Activated B cell treated with CpG ODN at 0.5 μM for 24 hours (primary cell): ENCODE measurements at regions not wholly inside any gene's neighbourhood (a gene's known extent, or its start where the extent isn't known, plus 50 kb on each side); places are given as distances from the start of the nearest gene placed in this dataset.

Experiments
- ATAC-seq: fragments of 200-7000 bp; cut with Tn5 transposase; one replicate; pipeline ENCODE4 v1.10.0; 2021; ENCODE audit warnings: low read depth, mild to moderate bottlenecking, moderate library complexity
- CTCF ChIA-PET: fragments of 350-600 bp; sonication (Branson Sonifier 250); formaldehyde crosslinking; loops from one replicate; lab custom pipeline; 2021; ENCODE audit warnings: antibody characterized with exemption; lab: Charles Lee
- POLR2A ChIA-PET: fragments of 350-600 bp; sonication (Branson Sonifier 250); formaldehyde crosslinking; loops from one replicate; lab custom pipeline; 2021; ENCODE audit warnings: antibody characterized with exemption; lab: Charles Lee
- DNase-seq: peaks from one replicate; pipeline ENCODE4 v3.0.0; 2022
- H3K27ac Mint-ChIP-seq: one replicate; pipeline ENCODE4 v1.8.0; 2020; ENCODE audit warnings: mixed read lengths
- H3K27me3 Mint-ChIP-seq: one replicate; pipeline ENCODE4 v1.8.0; 2021; ENCODE audit warnings: mixed read lengths
- H3K36me3 Mint-ChIP-seq: one replicate; pipeline ENCODE4 v1.8.0; 2021; ENCODE audit warnings: low read depth, mixed read lengths
- H3K4me1 Mint-ChIP-seq: one replicate; pipeline ENCODE4 v1.8.0; 2021; ENCODE audit warnings: mixed read lengths
- H3K4me3 Mint-ChIP-seq: one replicate; pipeline ENCODE4 v1.8.0; 2020; ENCODE audit warnings: mild to moderate bottlenecking, mixed read lengths
- H3K9me3 Mint-ChIP-seq: one replicate; pipeline ENCODE4 v1.8.0; 2020; ENCODE audit warnings: mixed read lengths
- CTCF ChIP-seq: fragments of 200-600 bp; IDR thresholded peaks from one replicate; pipeline ENCODE4 v1.8.0; 2022; ENCODE audit warnings: antibody characterized with exemption, mild to moderate bottlenecking
- intact Hi-C: fragments of 100-400 bp; cut with micrococcal nuclease; formaldehyde crosslinking; loops from one replicate; pipeline ENCODE4 v1.15.1; 2024

GRCh38 chr10:113316506-113316905 is 236.3 kb upstream of the HABP2 start:
- Mint-ChIP-seq H3K36me3 (no peaks in the 10 kb centered on the region), H3K9me3 (peaks cover 10% of the 10 kb centered on the region), H3K27ac (no peak overlapping the region), H3K4me3 (no peak overlapping the region), H3K4me1 (peaks cover 12% of the 10 kb centered on the region), H3K27me3 (peaks cover 6% of the 10 kb centered on the region)
- ATAC-seq, result no peak
- TF ChIP-seq CTCF, result no peak
- intact Hi-C loops, result no loop called here
- no peak for DNase-seq
- CTCF ChIA-PET, result no interaction called here
- POLR2A ChIA-PET, result no interaction called here

- Mint-ChIP-seq H3K9me3 (peaks cover 10% of the 10 kb centered on the region), H3K36me3 (no peaks in the 10 kb centered on the region), H3K27me3 (peaks cover 6% of the 10 kb centered on the region), H3K27ac (no peak overlapping the region), H3K4me1 (peaks cover 15% of the 10 kb centered on the region), H3K4me3 (no peak overlapping the region)
- POLR2A ChIA-PET, result no interaction called here
- no peak for ATAC-seq
- TF ChIP-seq CTCF, result no peak
- intact Hi-C loops, result no loop called here
- no peak for DNase-seq
- CTCF ChIA-PET, result no interaction called here
Observed at GRCh38 chr10:113317489-113317888, 235.4 kb upstream of the HABP2 start.

GRCh38 chr10:113319479-113319878 is 233.4 kb upstream of the HABP2 start:
- H3K4me1 Mint-ChIP-seq, result peaks cover 16% of the 10 kb centered on the region
- ChIA-PET POLR2A (no interaction called here), CTCF (interaction anchor here (0.5 kb wide), 1 partner anchor 18 kb away, joined by 3 read pairs; no protein-coding TSS in a partner anchor)
- H3K9me3 Mint-ChIP-seq, result peaks cover 14% of the 10 kb centered on the region
- no peak overlapping the region for H3K27ac Mint-ChIP-seq
- ATAC-seq (no peak), DNase-seq (no peak)
- TF ChIP-seq CTCF, result no peak
- intact Hi-C loops, result no loop called here
- peaks cover 6% of the 10 kb centered on the region for H3K27me3 Mint-ChIP-seq
- no peaks in the 10 kb centered on the region for H3K36me3 Mint-ChIP-seq
- no peak overlapping the region for H3K4me3 Mint-ChIP-seq

GRCh38 chr10:113320211-113320610 is 232.6 kb upstream of the HABP2 start:
- Mint-ChIP-seq H3K27ac (no peak overlapping the region), H3K9me3 (peaks cover 14% of the 10 kb centered on the region), H3K4me1 (peaks cover 16% of the 10 kb centered on the region), H3K36me3 (no peaks in the 10 kb centered on the region), H3K4me3 (no peak overlapping the region), H3K27me3 (peaks cover 4% of the 10 kb centered on the region)
- intact Hi-C loops, result no loop called here
- TF ChIP-seq CTCF, result no peak
- POLR2A ChIA-PET, result no interaction called here
- DNase-seq (no peak), ATAC-seq (no peak)
- CTCF ChIA-PET, result no interaction called here

- no peak overlapping the region for H3K27ac Mint-ChIP-seq
- H3K4me3 Mint-ChIP-seq, result no peak overlapping the region
- peaks cover 14% of the 10 kb centered on the region for H3K9me3 Mint-ChIP-seq
- POLR2A ChIA-PET, result no interaction called here
- H3K4me1 Mint-ChIP-seq, result peaks cover 16% of the 10 kb centered on the region
- CTCF ChIA-PET, result no interaction called here
- ATAC-seq (no peak), DNase-seq (no peak)
- no peak for TF ChIP-seq CTCF
- intact Hi-C loops, result no loop called here
- H3K36me3 Mint-ChIP-seq, result no peaks in the 10 kb centered on the region
- H3K27me3 Mint-ChIP-seq, result peaks cover 4% of the 10 kb centered on the region
Observed at GRCh38 chr10:113320987-113321386, 231.9 kb upstream of the HABP2 start.
